Spleen (tissue), 7 donors: ENCODE measurements at regions not wholly inside any gene's neighbourhood (a gene's known extent, or its start where the extent isn't known, plus 50 kb on each side); places are given as distances from the start of the nearest gene placed in this dataset.
"Not testable (repeated sequence)": the region's sequence is repeated elsewhere in the genome, so short reads cannot be mapped to it uniquely, and the experiment has no call there.

Source experiments
- POLR2AphosphoS5 ChIP-seq, 3 donors: sonication (generic); formaldehyde crosslinking; IDR thresholded peaks; one replicate each; pipeline ENCODE4 v1.5.1; 2017; ENCODE audit warnings: antibody characterized with exemption in 3 of 3
- TF ChIP-seq, protein P1 (sequence below), 11 experiments: fragments of 200-600 bp in 7 of 11; fragments of 450-650 bp in 4 of 11; sonication (generic) in 4 of 11; IDR thresholded peaks in 8 of 11; conservative IDR thresholded peaks in 3 of 11; 1 replicate in 7 of 11; 2 replicates in 4 of 11; pipeline versions ENCODE4 v1.4.0 to v1.8.0; 2016 to 2021; ENCODE audit warnings: antibody characterized with exemption in 11 of 11, inconsistent platforms in 4 of 11, mild to moderate bottlenecking in 1 of 11
- donor health status: DM: no; HTN: no; CAD: no; lungs with moderate emphysema.
- donor health status: DM: no; HTN: no; CAD: no.
- donor health status: DM: no; HTN: no; CAD: no.

DNA sequence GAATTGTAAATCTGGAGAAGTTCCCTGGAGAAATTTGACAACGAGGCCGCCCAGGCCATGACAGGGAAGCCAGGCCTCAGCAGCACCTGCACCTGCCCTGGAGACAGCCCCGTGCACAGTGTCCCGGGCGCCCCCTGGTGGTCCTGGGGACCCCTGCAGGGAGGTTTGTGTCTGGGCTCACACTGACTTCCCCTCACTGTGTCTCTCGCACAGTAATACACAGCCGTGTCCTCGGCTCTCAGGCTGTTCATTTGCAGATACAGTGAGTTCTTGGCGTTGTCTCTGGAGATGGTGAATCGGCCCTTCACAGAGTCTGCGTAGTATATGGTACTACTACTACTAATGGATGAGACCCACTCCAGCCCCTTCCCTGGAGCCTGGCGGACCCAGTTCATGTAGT, 1201.6 kb downstream of the TMEM121 start:
- TF ChIP-seq, protein P1, sequence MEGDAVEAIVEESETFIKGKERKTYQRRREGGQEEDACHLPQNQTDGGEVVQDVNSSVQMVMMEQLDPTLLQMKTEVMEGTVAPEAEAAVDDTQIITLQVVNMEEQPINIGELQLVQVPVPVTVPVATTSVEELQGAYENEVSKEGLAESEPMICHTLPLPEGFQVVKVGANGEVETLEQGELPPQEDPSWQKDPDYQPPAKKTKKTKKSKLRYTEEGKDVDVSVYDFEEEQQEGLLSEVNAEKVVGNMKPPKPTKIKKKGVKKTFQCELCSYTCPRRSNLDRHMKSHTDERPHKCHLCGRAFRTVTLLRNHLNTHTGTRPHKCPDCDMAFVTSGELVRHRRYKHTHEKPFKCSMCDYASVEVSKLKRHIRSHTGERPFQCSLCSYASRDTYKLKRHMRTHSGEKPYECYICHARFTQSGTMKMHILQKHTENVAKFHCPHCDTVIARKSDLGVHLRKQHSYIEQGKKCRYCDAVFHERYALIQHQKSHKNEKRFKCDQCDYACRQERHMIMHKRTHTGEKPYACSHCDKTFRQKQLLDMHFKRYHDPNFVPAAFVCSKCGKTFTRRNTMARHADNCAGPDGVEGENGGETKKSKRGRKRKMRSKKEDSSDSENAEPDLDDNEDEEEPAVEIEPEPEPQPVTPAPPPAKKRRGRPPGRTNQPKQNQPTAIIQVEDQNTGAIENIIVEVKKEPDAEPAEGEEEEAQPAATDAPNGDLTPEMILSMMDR (IDR thresholded peaks at IDR 0.05 in 8 of 11, conservative IDR thresholded peaks at IDR 0.05 in 3 of 11): peak in 2 of 11 experiments; percentile 56 to 58
- TF ChIP-seq POLR2AphosphoS5 (IDR thresholded peaks at IDR 0.05): not testable (repeated sequence)
